IMR-90 (cell line): ENCODE measurements at regions not wholly inside any gene's neighbourhood (a gene's known extent, or its start where the extent isn't known, plus 50 kb on each side); places are given as distances from the start of the nearest gene placed in this dataset.

Source experiments
- ATAC-seq: fragments of 200-7000 bp; cut with Tn5 transposase; 2 replicates; pipeline ENCODE4 v1.9.1; 2020; ENCODE audit warnings: low read depth, mild to moderate bottlenecking, moderate library complexity
- BruUV-seq: library from RNA; stranded (reverse); fragments of 400-500 nt; replicated peaks from 2 replicates; lab custom pipeline; 2021; lab: Mats Ljungman, UMichigan
- CTCF ChIA-PET: fragments of 300-600 bp; formaldehyde crosslinking; extraction: SDS; loops from one replicate; lab custom pipeline; 2021; ENCODE audit warnings: antibody characterized with exemption; lab: Yijun Ruan, JAX
- POLR2A ChIA-PET: fragments of 300-600 bp; sonication (Branson Sonifier 250); formaldehyde crosslinking; loops from one replicate; lab custom pipeline; 2022; ENCODE audit warnings: antibody characterized with exemption; ENCODE audit not compliant: unreplicated experiment; lab: Charles Lee
- DNase-seq: peaks from one replicate; pipeline ENCODE4 v3.0.0; 2013
- H2AFZ ChIP-seq: replicated peaks from 2 replicates; pipeline ENCODE3; 2013; ENCODE audit warnings: low read length, mild to moderate bottlenecking; ENCODE audit not compliant: poor library complexity
- H2AK5ac ChIP-seq: 2 replicates; pipeline ENCODE4 v1.6.1; 2013; ENCODE audit warnings: low read depth, low read length, inconsistent platforms
- H2AK9ac ChIP-seq: replicated peaks from 2 replicates; pipeline ENCODE3; 2013; ENCODE audit warnings: mild to moderate bottlenecking, low read depth, low read length, moderate library complexity; ENCODE audit not compliant: poor library complexity
- H2BK120ac ChIP-seq: 2 replicates; pipeline ENCODE4 v1.6.1; 2013; ENCODE audit warnings: low read depth, low read length, inconsistent platforms
- H2BK15ac ChIP-seq: 3 replicates; pipeline ENCODE4 v1.6.1; 2013; ENCODE audit warnings: low read depth, low read length, inconsistent platforms
- H2BK20ac ChIP-seq: 2 replicates; pipeline ENCODE4 v1.6.1; 2013; ENCODE audit warnings: low read depth, mild to moderate bottlenecking, inconsistent platforms, low read length, moderate library complexity
- H2BK5ac ChIP-seq: 2 replicates; pipeline ENCODE4 v1.6.1; 2013; ENCODE audit warnings: mild to moderate bottlenecking, low read depth, low read length, inconsistent platforms; ENCODE audit not compliant: poor library complexity, severe bottlenecking
- H3K14ac ChIP-seq: replicated peaks from 2 replicates; pipeline ENCODE4 v1.6.1; 2013; ENCODE audit warnings: low read depth, low read length, inconsistent platforms
- H3K18ac ChIP-seq: 2 replicates; pipeline ENCODE4 v1.6.1; 2013; ENCODE audit warnings: low read depth, low read length, control low read depth
- H3K23ac ChIP-seq: 2 replicates; pipeline ENCODE4 v1.6.1; 2013; ENCODE audit warnings: low read depth, low read length, inconsistent platforms
- H3K27ac ChIP-seq: 2 replicates; pipeline ENCODE4 v1.5.1; 2013; ENCODE audit warnings: mild to moderate bottlenecking, control low read depth, low read length; ENCODE audit not compliant: insufficient read depth
- H3K27me3 ChIP-seq: 2 replicates; pipeline ENCODE4 v1.6.1; 2013; ENCODE audit warnings: low read length; ENCODE audit not compliant: control insufficient read depth, insufficient read depth
- H3K36me3 ChIP-seq: 2 replicates; pipeline ENCODE4 v1.6.1; 2013; ENCODE audit warnings: low read length, mixed read lengths; ENCODE audit not compliant: control insufficient read depth, insufficient read depth
- H3K4ac ChIP-seq: 2 replicates; pipeline ENCODE4 v1.6.1; 2013; ENCODE audit warnings: low read depth, low read length, inconsistent platforms
- H3K4me1 ChIP-seq: 2 replicates; pipeline ENCODE4 v1.6.1; 2013; ENCODE audit warnings: low read length, mixed read lengths; ENCODE audit not compliant: control insufficient read depth, insufficient read depth
- H3K4me2 ChIP-seq: 2 replicates; pipeline ENCODE4 v1.6.1; 2013; ENCODE audit warnings: low read depth, mild to moderate bottlenecking, control low read depth, low read length, moderate library complexity
- H3K4me3 ChIP-seq: 2 replicates; pipeline ENCODE4 v1.5.1; 2013; ENCODE audit warnings: low read depth, mild to moderate bottlenecking, control low read depth, low read length, moderate library complexity; ENCODE audit not compliant: insufficient read depth
- H3K56ac ChIP-seq: 2 replicates; pipeline ENCODE4 v1.6.1; 2013; ENCODE audit warnings: low read length, inconsistent platforms; ENCODE audit not compliant: insufficient read depth; ENCODE audit errors: extremely low read depth
- H3K79me1 ChIP-seq, 2 experiments: 2 replicates each; pipeline ENCODE4 v1.6.1; 2013; ENCODE audit warnings: low read length in 2 of 2, inconsistent platforms in 1 of 2, low read depth in 1 of 2
- H3K9ac ChIP-seq: 2 replicates; pipeline ENCODE4 v1.6.1; 2013; ENCODE audit warnings: low read depth, low read length, control low read depth
- H3K9me1 ChIP-seq: 2 replicates; pipeline ENCODE4 v1.6.1; 2013; ENCODE audit warnings: low read length, inconsistent platforms; ENCODE audit not compliant: insufficient read depth
- H3K9me3 ChIP-seq: 2 replicates; pipeline ENCODE4 v1.6.1; 2013; ENCODE audit warnings: low read length; ENCODE audit not compliant: control insufficient read depth, insufficient read depth
- H4K20me1 ChIP-seq: 2 replicates; pipeline ENCODE4 v1.6.1; 2013; ENCODE audit warnings: low read length, inconsistent platforms; ENCODE audit not compliant: insufficient read depth
- H4K5ac ChIP-seq: 2 replicates; pipeline ENCODE4 v1.6.1; 2013; ENCODE audit warnings: mild to moderate bottlenecking, low read depth, low read length, control low read depth
- H4K8ac ChIP-seq, 2 experiments: 2 replicates each; pipeline ENCODE4 v1.6.1; 2013; ENCODE audit warnings: low read depth in 2 of 2, low read length in 2 of 2, control low read depth in 1 of 2, inconsistent platforms in 1 of 2
- H4K91ac ChIP-seq: 2 replicates; pipeline ENCODE4 v1.6.1; 2013; ENCODE audit warnings: low read depth, low read length, inconsistent platforms; ENCODE audit not compliant: insufficient read depth
- BHLHE40 ChIP-seq: fragments of 150-350 bp; IDR thresholded peaks from 2 replicates; pipeline ENCODE4 v1.6.1; 2016; ENCODE audit warnings: mild to moderate bottlenecking, low read depth, low read length
- CEBPB ChIP-seq: IDR thresholded peaks from 2 replicates; pipeline ENCODE4 v1.6.1; 2012; ENCODE audit warnings: low read depth, low read length, improper control_type of control experiment
- CHD1 ChIP-seq: IDR thresholded peaks from 2 replicates; pipeline ENCODE4 v1.6.1; 2012; ENCODE audit warnings: low read depth, low read length, improper control_type of control experiment
- FOS ChIP-seq: fragments of 150-350 bp; IDR thresholded peaks from 2 replicates; pipeline ENCODE4 v1.6.1; 2016; ENCODE audit warnings: low read depth, low read length
- MAFK ChIP-seq: IDR thresholded peaks from 2 replicates; pipeline ENCODE4 v1.6.1; 2012; ENCODE audit warnings: low read depth, low read length, improper control_type of control experiment
- MAZ ChIP-seq: IDR thresholded peaks from 2 replicates; pipeline ENCODE4 v1.6.1; 2012; ENCODE audit warnings: low read depth, mild to moderate bottlenecking, low read length, improper control_type of control experiment, moderate library complexity, borderline replicate concordance
- MXI1 ChIP-seq: IDR thresholded peaks from 2 replicates; pipeline ENCODE4 v1.6.1; 2012; ENCODE audit warnings: low read depth, mild to moderate bottlenecking, low read length, moderate library complexity, borderline replicate concordance
- NFE2L2 ChIP-seq: fragments of 150-350 bp; IDR thresholded peaks from 2 replicates; pipeline ENCODE4 v1.6.1; 2016; ENCODE audit warnings: low read depth, mild to moderate bottlenecking, low read length
- POLR2A ChIP-seq: IDR thresholded peaks from 2 replicates; pipeline ENCODE4 v1.6.1; 2012; ENCODE audit warnings: mild to moderate bottlenecking, low read depth, low read length
- RAD21 ChIP-seq: IDR thresholded peaks from 2 replicates; pipeline ENCODE4 v1.6.1; 2012; ENCODE audit warnings: low read length, improper control_type of control experiment
- RCOR1 ChIP-seq: IDR thresholded peaks from 2 replicates; pipeline ENCODE4 v1.6.1; 2012; ENCODE audit warnings: mild to moderate bottlenecking, low read length, improper control_type of control experiment; ENCODE audit not compliant: insufficient replicate concordance
- RFX5 ChIP-seq: IDR thresholded peaks from 2 replicates; pipeline ENCODE4 v1.8.0; 2012; ENCODE audit warnings: low read depth, mild to moderate bottlenecking, low read length, moderate library complexity
- SMC3 ChIP-seq: fragments of 150-350 bp; IDR thresholded peaks from 2 replicates; pipeline ENCODE4 v1.6.1; 2016; ENCODE audit warnings: low read depth, mild to moderate bottlenecking, antibody characterized with exemption, low read length, moderate library complexity
- WGBS, 2 experiments: methylation state at CpG; one replicate each; pipeline versions ENCODE4 v1.1.5 to v1.1.7; 2013; ENCODE audit warnings: missing lambda C conversion rate in 2 of 2; ENCODE audit not compliant: insufficient read length in 1 of 2; ENCODE audit errors: extremely low coverage in 2 of 2; 5-methylcytosine and 5-hydroxymethylcytosine counted together
- dilution Hi-C: fragments of 300-500 bp; cut with HindIII; formaldehyde crosslinking; loops from one replicate; pipeline ENCODE4 v1.14.3; 2018; ENCODE audit warnings: low sequenced_read_pairs; ENCODE audit not compliant: unreplicated experiment
- in situ Hi-C: fragments of 300-500 bp; cut with MboI; formaldehyde crosslinking; loops from 3 replicates; pipeline ENCODE4 v1.14.3; 2019; ENCODE audit warnings: low sequenced_read_pairs, inconsistent platforms, mixed read lengths
- intact Hi-C: fragments of 100-400 bp; cut with micrococcal nuclease; formaldehyde crosslinking; loops from 2 replicates; pipeline ENCODE4 v1.10.0; 2022
- TF ChIP-seq, protein P1 (sequence below): fragments of 150-350 bp; IDR thresholded peaks from 2 replicates; pipeline ENCODE4 v1.6.1; 2016; ENCODE audit warnings: low read depth, mild to moderate bottlenecking, low read length, moderate library complexity, borderline replicate concordance
- TF ChIP-seq, protein P2 (sequence below): fragments of 150-350 bp; IDR thresholded peaks from 2 replicates; pipeline ENCODE4 v1.6.1; 2017; ENCODE audit warnings: mild to moderate bottlenecking, antibody characterized with exemption, low read length, low read depth
- TF ChIP-seq, protein P3 (sequence below): conservative IDR thresholded peaks from 2 replicates; pipeline ENCODE4 v1.5.1; 2012; ENCODE audit warnings: mild to moderate bottlenecking, low read depth, low read length, improper control_type of control experiment

- BruUV-seq = no TSS peak
- Histone ChIP-seq H4K20me1 (no peaks in the 10 kb centered on the region), H3K18ac (no peak overlapping the region), H3K4me3 (no peak overlapping the region), H4K5ac (no peak overlapping the region), H3K27me3 (no peaks in the 10 kb centered on the region), H4K8ac (peak overlapping the region; percentile 26 to 50; a peak in 3 of 4 replicates), H3K36me3 (no peaks in the 10 kb centered on the region), H2BK5ac (no peak overlapping the region), H2BK15ac (peak overlapping the region; percentile 75), H3K9me1 (peaks cover 17% of the 10 kb centered on the region), H3K23ac (no peak overlapping the region; the same call in 1 of the 2 replicates), H3K9me3 (no peaks in the 10 kb centered on the region; the same call in 1 of the 2 replicates), H3K79me1 (no peaks in the 10 kb centered on the region), H2AK9ac (no peak overlapping the region), H3K27ac (no peak overlapping the region), H2AFZ (no peak overlapping the region), H3K9ac (no peak overlapping the region), H3K4me1 (peaks cover 14% of the 10 kb centered on the region), H3K4me2 (no peak overlapping the region), H2BK20ac (peak overlapping the region; percentile 32), H2BK120ac (peak overlapping the region; percentile 52), H3K4ac (peak overlapping the region; percentile 74), H3K14ac (0 out of 2 replicates have a peak overlapping the region, but pooled peaks have one; percentile 28), H2AK5ac (peak overlapping the region; percentile 43), H4K91ac (peak overlapping the region; percentile 76), H3K56ac (no peak overlapping the region)
- in situ Hi-C loops = no loop called here
- POLR2A ChIA-PET = no interaction called here
- DNase-seq (no peak), ATAC-seq (no peak)
- 79% methylated on average over 2 of the region's 7 CpGs; no CpG with 5 or more reads in 1 of the 2 experiments for WGBS, 2 experiments
- dilution Hi-C loops = no loop called here
- intact Hi-C loops = no loop called here
- no peak for TF ChIP-seq POLR2A
- TF ChIP-seq FOS = no peak
- no peak for TF ChIP-seq SMC3
- TF ChIP-seq MXI1 = no peak
- TF ChIP-seq, protein P1, sequence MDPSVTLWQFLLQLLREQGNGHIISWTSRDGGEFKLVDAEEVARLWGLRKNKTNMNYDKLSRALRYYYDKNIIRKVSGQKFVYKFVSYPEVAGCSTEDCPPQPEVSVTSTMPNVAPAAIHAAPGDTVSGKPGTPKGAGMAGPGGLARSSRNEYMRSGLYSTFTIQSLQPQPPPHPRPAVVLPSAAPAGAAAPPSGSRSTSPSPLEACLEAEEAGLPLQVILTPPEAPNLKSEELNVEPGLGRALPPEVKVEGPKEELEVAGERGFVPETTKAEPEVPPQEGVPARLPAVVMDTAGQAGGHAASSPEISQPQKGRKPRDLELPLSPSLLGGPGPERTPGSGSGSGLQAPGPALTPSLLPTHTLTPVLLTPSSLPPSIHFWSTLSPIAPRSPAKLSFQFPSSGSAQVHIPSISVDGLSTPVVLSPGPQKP = no peak
- no peak for TF ChIP-seq MAFK
- no peak for TF ChIP-seq RFX5
- TF ChIP-seq, protein P2, sequence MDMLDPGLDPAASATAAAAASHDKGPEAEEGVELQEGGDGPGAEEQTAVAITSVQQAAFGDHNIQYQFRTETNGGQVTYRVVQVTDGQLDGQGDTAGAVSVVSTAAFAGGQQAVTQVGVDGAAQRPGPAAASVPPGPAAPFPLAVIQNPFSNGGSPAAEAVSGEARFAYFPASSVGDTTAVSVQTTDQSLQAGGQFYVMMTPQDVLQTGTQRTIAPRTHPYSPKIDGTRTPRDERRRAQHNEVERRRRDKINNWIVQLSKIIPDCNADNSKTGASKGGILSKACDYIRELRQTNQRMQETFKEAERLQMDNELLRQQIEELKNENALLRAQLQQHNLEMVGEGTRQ = no peak
- TF ChIP-seq, protein P3, sequence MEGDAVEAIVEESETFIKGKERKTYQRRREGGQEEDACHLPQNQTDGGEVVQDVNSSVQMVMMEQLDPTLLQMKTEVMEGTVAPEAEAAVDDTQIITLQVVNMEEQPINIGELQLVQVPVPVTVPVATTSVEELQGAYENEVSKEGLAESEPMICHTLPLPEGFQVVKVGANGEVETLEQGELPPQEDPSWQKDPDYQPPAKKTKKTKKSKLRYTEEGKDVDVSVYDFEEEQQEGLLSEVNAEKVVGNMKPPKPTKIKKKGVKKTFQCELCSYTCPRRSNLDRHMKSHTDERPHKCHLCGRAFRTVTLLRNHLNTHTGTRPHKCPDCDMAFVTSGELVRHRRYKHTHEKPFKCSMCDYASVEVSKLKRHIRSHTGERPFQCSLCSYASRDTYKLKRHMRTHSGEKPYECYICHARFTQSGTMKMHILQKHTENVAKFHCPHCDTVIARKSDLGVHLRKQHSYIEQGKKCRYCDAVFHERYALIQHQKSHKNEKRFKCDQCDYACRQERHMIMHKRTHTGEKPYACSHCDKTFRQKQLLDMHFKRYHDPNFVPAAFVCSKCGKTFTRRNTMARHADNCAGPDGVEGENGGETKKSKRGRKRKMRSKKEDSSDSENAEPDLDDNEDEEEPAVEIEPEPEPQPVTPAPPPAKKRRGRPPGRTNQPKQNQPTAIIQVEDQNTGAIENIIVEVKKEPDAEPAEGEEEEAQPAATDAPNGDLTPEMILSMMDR = no peak
- no peak for TF ChIP-seq MAZ
- no peak for TF ChIP-seq CEBPB
- no peak for TF ChIP-seq RCOR1
- no peak for TF ChIP-seq RAD21
- no peak for TF ChIP-seq NFE2L2
- TF ChIP-seq CHD1 = no peak
- TF ChIP-seq BHLHE40 = no peak
- CTCF ChIA-PET = interaction anchor here (1.6 kb wide), 1 partner anchor 10 kb away, joined by 3 read pairs; no protein-coding TSS in a partner anchor
Observed at GRCh38 chr10:43876976-43877375, 228.3 kb upstream of the ZNF32 start.
